Endothelial cell of umbilical vein (primary cell): ENCODE measurements at regions not wholly inside any gene's neighbourhood (a gene's known extent, or its start where the extent isn't known, plus 50 kb on each side); places are given as distances from the start of the nearest gene placed in this dataset.

Source experiments
- BruUV-seq: library from RNA; stranded (reverse); fragments of 400-500 nt; replicated peaks from 2 replicates; lab custom pipeline; 2021; lab: Mats Ljungman, UMichigan
- CTCF ChIA-PET: fragments of 300-600, 350-600 bp; sonication (Branson Sonifier 250); formaldehyde crosslinking; loops from one replicate; lab custom pipeline; 2021; ENCODE audit warnings: antibody characterized with exemption, inconsistent platforms; lab: Charles Lee
- POLR2A ChIA-PET: fragments of 300-600, 350-600 bp; sonication (Branson Sonifier 250); formaldehyde crosslinking; loops from one replicate; lab custom pipeline; 2021; ENCODE audit warnings: antibody characterized with exemption, inconsistent platforms; lab: Charles Lee
- DNase-seq: peaks from one replicate; pipeline ENCODE4 v3.0.0-alpha.2; 2011; ENCODE audit warnings: low read depth, low spot score
- FAIRE-seq: peaks from 2 replicates; lab custom pipeline; 2011; peaks lifted over from hg19 to GRCh38; lab: Jason Lieb, UNC
- H2AFZ ChIP-seq: 2 replicates; pipeline ENCODE4 v1.6.0; 2012; ENCODE audit warnings: low read depth, low read length, control low read depth, inconsistent platforms
- H3K27ac ChIP-seq: 2 replicates; pipeline ENCODE4 v1.5.1; 2011; ENCODE audit warnings: low read depth, mild to moderate bottlenecking, control low read depth, low read length, moderate library complexity; ENCODE audit not compliant: insufficient read depth
- H3K27me3 ChIP-seq, 2 experiments: 2 replicates each; pipeline versions ENCODE4 v1.6.0 to v1.6.1; 2011; ENCODE audit warnings: low read length in 2 of 2, mixed read lengths in 1 of 2; ENCODE audit not compliant: control insufficient read depth in 2 of 2, insufficient read depth in 2 of 2
- H3K36me3 ChIP-seq, 2 experiments: 2 replicates in 1 of 2; 3 replicates in 1 of 2; pipeline ENCODE4 v1.5.1; 2011; ENCODE audit warnings: low read length in 2 of 2, mild to moderate bottlenecking in 1 of 2, moderate library complexity in 1 of 2; ENCODE audit not compliant: control insufficient read depth in 2 of 2, insufficient read depth in 2 of 2; ENCODE audit errors: extremely low read depth in 1 of 2
- H3K4me1 ChIP-seq: 3 replicates; pipeline ENCODE4 v1.5.1; 2011; ENCODE audit warnings: mild to moderate bottlenecking, low read length; ENCODE audit not compliant: control insufficient read depth, insufficient read depth; ENCODE audit errors: extremely low read depth
- H3K4me2 ChIP-seq: 2 replicates; pipeline ENCODE4 v1.6.1; 2011; ENCODE audit warnings: low read length, control low read depth, mixed read lengths; ENCODE audit not compliant: insufficient read depth
- H3K4me3 ChIP-seq, 3 experiments: fragments of 200-600 bp in 1 of 3; sonication (generic), shearing (Covaris generic) in 1 of 3; replicated peaks in 1 of 3; 2 replicates each; pipeline ENCODE4 v1.5.1; 2011 to 2016; ENCODE audit warnings: control low read depth in 3 of 3, low read length in 3 of 3, mild to moderate bottlenecking in 2 of 3, inconsistent platforms in 1 of 3, low read depth in 1 of 3, moderate library complexity in 1 of 3; ENCODE audit not compliant: insufficient read depth in 1 of 3
- H3K79me2 ChIP-seq: 2 replicates; pipeline ENCODE4 v1.6.0; 2012; ENCODE audit warnings: low read length, inconsistent platforms; ENCODE audit not compliant: control insufficient read depth, insufficient read depth
- H3K9ac ChIP-seq: replicated peaks from 2 replicates; pipeline ENCODE3; 2011; ENCODE audit warnings: low read length, control low read depth; ENCODE audit not compliant: insufficient read depth; ENCODE audit errors: extremely low read depth
- H3K9me1 ChIP-seq: replicated peaks from 3 replicates; pipeline ENCODE4 v1.6.0; 2011; ENCODE audit warnings: mild to moderate bottlenecking, low read length; ENCODE audit not compliant: control insufficient read depth, insufficient read depth; ENCODE audit errors: extremely low read depth
- H3K9me3 ChIP-seq: replicated peaks from 2 replicates; pipeline ENCODE4 v1.5.1; 2012; ENCODE audit warnings: low read length, inconsistent platforms; ENCODE audit not compliant: control insufficient read depth, insufficient read depth
- H4K20me1 ChIP-seq: replicated peaks from 2 replicates; pipeline ENCODE3; 2011; ENCODE audit warnings: mild to moderate bottlenecking, low read length; ENCODE audit not compliant: control insufficient read depth, insufficient read depth; ENCODE audit errors: extremely low read depth
- CTCF ChIP-seq, 2 donors: IDR thresholded peaks; 1 replicate in 1 of 2; 2 replicates in 1 of 2; pipeline ENCODE4 v1.5.1; 2011; ENCODE audit warnings: low read length in 2 of 2, mild to moderate bottlenecking in 2 of 2, moderate library complexity in 2 of 2, control low read depth in 1 of 2, inconsistent platforms in 1 of 2, low read depth in 1 of 2; ENCODE audit not compliant: insufficient read depth in 1 of 2; ENCODE audit errors: extremely low read depth in 1 of 2
- EZH2 ChIP-seq: IDR thresholded peaks from 2 replicates; pipeline ENCODE4 v1.6.1; 2012; ENCODE audit warnings: borderline replicate concordance, low read depth, mild to moderate bottlenecking, moderate library complexity, low read length, inconsistent platforms; ENCODE audit not compliant: severe bottlenecking
- FOS ChIP-seq: IDR thresholded peaks from 2 replicates; pipeline ENCODE4 v1.6.1; 2011; ENCODE audit warnings: mild to moderate bottlenecking, low read length, moderate library complexity, borderline replicate concordance; ENCODE audit not compliant: insufficient read depth
- GATA2 ChIP-seq: IDR thresholded peaks from 2 replicates; pipeline ENCODE4 v1.7.0; 2011; ENCODE audit warnings: low read depth, mild to moderate bottlenecking, moderate library complexity, mixed read lengths, low read length; ENCODE audit not compliant: insufficient read length, insufficient read depth
- JUN ChIP-seq: IDR thresholded peaks from 2 replicates; pipeline ENCODE4 v1.6.1; 2011; ENCODE audit warnings: borderline replicate concordance, low read depth; ENCODE audit not compliant: insufficient read length, insufficient read depth
- MAX ChIP-seq: IDR thresholded peaks from 2 replicates; pipeline ENCODE4 v1.6.1; 2011; ENCODE audit not compliant: insufficient read depth, insufficient read length
- MYC ChIP-seq: IDR thresholded peaks from one replicate; pipeline ENCODE4 v1.6.1; 2011; ENCODE audit warnings: mild to moderate bottlenecking, low read depth, low read length
- POLR2A ChIP-seq: IDR thresholded peaks from 2 replicates; pipeline ENCODE4 v1.6.1; 2012; ENCODE audit warnings: low read depth, mild to moderate bottlenecking, control low read depth, low read length
- POLR2AphosphoS5 ChIP-seq: IDR thresholded peaks from 2 replicates; pipeline ENCODE4 v1.6.1; 2012; ENCODE audit warnings: low read depth, mild to moderate bottlenecking, control low read depth, low read length, moderate library complexity; ENCODE audit not compliant: insufficient read depth
- dilution Hi-C: fragments of 300-500 bp; cut with MboI; formaldehyde crosslinking; loops from one replicate; pipeline ENCODE4 v1.15.0; 2019; ENCODE audit warnings: low sequenced_read_pairs; ENCODE audit not compliant: extremely low pct_ligation_motif_present
- intact Hi-C: fragments of 100-400 bp; cut with micrococcal nuclease; formaldehyde crosslinking; loops from one replicate; pipeline ENCODE4 v1.10.0; 2022

- Histone ChIP-seq H3K9me3 (peaks cover 2% of the 10 kb centered on the region), H2AFZ (no peak overlapping the region), H4K20me1 (no peaks in the 10 kb centered on the region), H3K79me2 (no peaks in the 10 kb centered on the region), H3K27ac (no peak overlapping the region), H3K9me1 (no peaks in the 10 kb centered on the region), H3K4me1 (no peaks in the 10 kb centered on the region), H3K4me3 (no peak overlapping the region), H3K4me2 (no peak overlapping the region), H3K36me3 (no peaks in the 10 kb centered on the region), H3K27me3 (no peaks in the 10 kb centered on the region), H3K9ac (no peak overlapping the region)
- no peak for DNase-seq
- POLR2A ChIA-PET, result no interaction called here
- intact Hi-C loops, result no loop called here
- no peak for FAIRE-seq
- TF ChIP-seq CTCF (IDR thresholded peaks at IDR 0.05; ENCODE audit: extremely low read depth in 1 of 2, insufficient read depth in 1 of 2, low read depth in 1 of 2, low read length in 2 of 2) (no peak), FOS (no peak), JUN (no peak), MYC (no peak), EZH2 (no peak), MAX (no peak), POLR2A (no peak), POLR2AphosphoS5 (no peak), GATA2 (no peak)
- CTCF ChIA-PET, result no interaction called here
- dilution Hi-C loops, result no loop called here
- BruUV-seq, result no TSS peak
Measured at GRCh38 chr3:88912294-88912877, 195.0 kb upstream of the EPHA3 start.
